HepG2 (cell line): ENCODE measurements at regions not wholly inside any gene's neighbourhood (a gene's known extent, or its start where the extent isn't known, plus 50 kb on each side); places are given as distances from the start of the nearest gene placed in this dataset.

ENCODE experiments used
- ARHGAP35 ChIP-seq: sonication (generic); formaldehyde crosslinking; IDR thresholded peaks from 2 replicates; pipeline ENCODE4 v1.9.0; 2022; ENCODE audit warnings: mild to moderate bottlenecking, inconsistent platforms, moderate library complexity, missing genetic modification reagents, borderline replicate concordance
- BHLHE40 ChIP-seq: IDR thresholded peaks from 2 replicates; pipeline ENCODE4 v1.6.1; 2011; ENCODE audit warnings: low read length, improper control_type of control experiment
- CEBPG ChIP-seq: IDR thresholded peaks from 2 replicates; pipeline ENCODE4 v1.6.1; 2016
- CENPX ChIP-seq: sonication (generic); formaldehyde crosslinking; IDR thresholded peaks from 2 replicates; pipeline ENCODE4 v1.9.0; 2021; ENCODE audit warnings: mild to moderate bottlenecking, missing genetic modification reagents, moderate library complexity
- HMG20A ChIP-seq: IDR thresholded peaks from 2 replicates; pipeline ENCODE4 v1.6.1; 2016; ENCODE audit warnings: borderline replicate concordance
- HOXA3 ChIP-seq: sonication (generic); formaldehyde crosslinking; IDR thresholded peaks from 2 replicates; pipeline ENCODE4 v1.5.0; 2020; ENCODE audit warnings: missing genetic modification reagents
- ISX ChIP-seq: sonication (generic); formaldehyde crosslinking; conservative IDR thresholded peaks from 2 replicates; pipeline ENCODE4 v1.5.0; 2020; ENCODE audit warnings: missing genetic modification reagents
- NFRKB ChIP-seq: fragments of 450-650 bp; IDR thresholded peaks from 2 replicates; pipeline ENCODE4 v1.6.1; 2017
- POLR2AphosphoS2 ChIP-seq: IDR thresholded peaks from 2 replicates; pipeline ENCODE4 v1.6.1; 2011; ENCODE audit warnings: low read depth, low read length, improper control_type of control experiment
- SAFB2 ChIP-seq: sonication (generic); formaldehyde crosslinking; IDR thresholded peaks from 2 replicates; pipeline ENCODE4 v1.5.1; 2020; ENCODE audit warnings: missing genetic modification reagents, low read depth, mild to moderate bottlenecking, borderline replicate concordance
- SP1 ChIP-seq, 2 experiments: fragments of 450-650 bp in 1 of 2; sonication (generic) in 1 of 2; formaldehyde crosslinking in 1 of 2; IDR thresholded peaks; 2 replicates each; pipeline versions ENCODE4 v1.4.0 to v1.6.1; 2016 to 2020; ENCODE audit warnings: missing genetic modification reagents in 1 of 2
- SP2 ChIP-seq: sonication (generic); formaldehyde crosslinking; IDR thresholded peaks from 2 replicates; pipeline ENCODE4 v1.5.1; 2020; ENCODE audit warnings: mild to moderate bottlenecking, missing genetic modification reagents
- SRSF9 ChIP-seq: fragments of 200-400 bp; formaldehyde crosslinking; IDR thresholded peaks from 2 replicates; pipeline ENCODE4 v1.6.1; 2018; ENCODE audit warnings: borderline replicate concordance, mild to moderate bottlenecking, low read depth, low read length; ENCODE audit not compliant: insufficient read depth, poor library complexity, severe bottlenecking
- ZNF660 ChIP-seq: sonication (generic); formaldehyde crosslinking; IDR thresholded peaks from 2 replicates; pipeline ENCODE4 v1.5.1; 2020; ENCODE audit warnings: mild to moderate bottlenecking, low read depth, missing genetic modification reagents, borderline replicate concordance

GRCh38 chrX:71000139-71000538 is 68.0 kb downstream of the SNX12 start:
- no peak for TF ChIP-seq CEBPG
- no peak for TF ChIP-seq SAFB2 (CRISPR knock-in tag)
- no peak for TF ChIP-seq SRSF9
- no peak for TF ChIP-seq BHLHE40
- no peak for TF ChIP-seq ARHGAP35 (CRISPR knock-in tag)
- no peak for TF ChIP-seq SP1 (IDR thresholded peaks at IDR 0.05)
- TF ChIP-seq SP1 (CRISPR knock-in tag; IDR thresholded peaks at IDR 0.05), result no peak
- TF ChIP-seq ZNF660 (CRISPR knock-in tag), result no peak
- no peak for TF ChIP-seq SP2 (CRISPR knock-in tag)
- no peak for TF ChIP-seq HOXA3 (CRISPR knock-in tag)
- TF ChIP-seq CENPX (CRISPR knock-in tag), result no peak
- no peak for TF ChIP-seq NFRKB
- no peak for TF ChIP-seq HMG20A (CRISPR knock-in tag)
- TF ChIP-seq ISX (CRISPR knock-in tag), result no peak
- no peak for TF ChIP-seq POLR2AphosphoS2
